HG03432 (cell line): ENCODE measurements at regions not wholly inside any gene's neighbourhood (a gene's known extent, or its start where the extent isn't known, plus 50 kb on each side); places are given as distances from the start of the nearest gene placed in this dataset.

Experiments
- ATAC-seq: cut with Tn5 transposase; IDR thresholded peaks from one replicate; pipeline ENCODE4 v1.9.1; 2021; ENCODE audit warnings: mild to moderate bottlenecking, moderate library complexity; ENCODE audit not compliant: unreplicated experiment

DNA sequence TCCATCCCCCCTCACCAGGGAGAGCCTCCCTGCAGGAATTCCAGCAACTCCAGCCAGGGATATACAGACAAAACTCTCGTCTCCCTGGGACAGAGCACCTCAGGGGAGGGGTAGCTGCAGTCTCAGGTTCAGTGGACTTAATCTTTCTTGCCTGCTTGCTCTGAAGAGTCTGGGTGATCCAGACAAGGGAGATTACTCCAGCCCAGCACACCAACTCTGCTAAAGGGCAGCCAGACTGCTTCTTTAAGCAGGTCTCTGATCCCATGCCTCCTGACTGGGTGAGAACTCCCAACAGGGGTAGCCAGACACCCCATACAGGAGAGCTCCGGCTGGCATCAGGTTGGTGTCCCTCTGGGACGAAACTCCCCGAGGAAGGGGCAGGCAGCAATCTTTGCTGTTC lies 888.7 kb downstream of the RAB28 start:
- ATAC-seq: no peak

DNA sequence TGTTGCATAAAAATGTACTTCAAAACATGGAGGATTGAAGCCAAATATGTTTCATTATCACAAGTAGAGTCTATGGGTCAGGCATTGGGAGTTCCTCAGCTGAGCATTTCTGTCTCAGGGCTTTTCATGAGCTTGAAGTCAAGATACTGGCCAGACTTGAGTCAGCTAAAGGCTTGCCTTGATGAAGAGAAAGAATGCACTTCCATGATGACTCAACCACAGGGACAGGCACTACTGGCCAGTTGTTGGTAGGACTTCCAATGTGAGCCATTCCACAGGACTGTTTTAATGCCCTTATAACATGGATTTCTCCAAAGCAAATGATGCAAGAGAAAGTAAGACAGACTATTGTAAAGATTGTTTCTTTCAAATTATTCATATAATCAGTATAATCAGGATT lies 895.6 kb downstream of the RAB28 start:
- ATAC-seq: no peak

DNA sequence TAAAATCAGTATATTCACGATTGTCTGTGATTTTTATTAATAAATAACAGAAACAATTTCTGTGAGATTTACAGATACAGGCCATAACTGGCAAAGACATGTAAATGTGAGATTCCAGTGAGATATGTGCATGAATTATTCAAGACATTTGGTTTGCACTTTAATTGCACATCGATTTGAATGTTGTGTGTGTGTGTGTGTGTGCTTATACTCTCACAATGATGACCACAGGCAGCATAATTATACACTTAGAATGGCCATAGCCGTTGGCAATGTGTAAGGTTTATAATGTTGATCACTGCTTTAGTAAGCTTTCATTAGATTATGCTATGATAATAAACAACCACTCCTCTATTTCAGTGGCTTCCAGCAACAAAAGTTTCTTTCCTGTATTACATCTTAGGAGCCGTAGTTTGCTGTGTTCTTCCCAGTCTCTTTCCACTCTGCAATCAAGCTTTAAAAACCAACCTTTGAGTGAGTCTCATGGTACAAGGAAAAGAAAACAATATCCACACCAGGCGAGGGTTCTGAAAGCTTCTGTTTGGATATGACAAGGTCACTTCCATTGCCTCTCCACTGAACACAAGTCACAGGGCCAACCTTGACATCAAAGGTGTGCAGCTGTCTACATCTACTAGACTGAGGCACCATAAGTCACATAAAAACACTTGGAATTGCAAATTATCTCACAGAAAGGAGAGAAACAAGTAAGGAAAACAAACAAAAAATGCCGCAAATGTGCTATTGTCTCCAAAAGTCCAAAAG lies 897.7 kb downstream of the RAB28 start:
- ATAC-seq: no peak

DNA sequence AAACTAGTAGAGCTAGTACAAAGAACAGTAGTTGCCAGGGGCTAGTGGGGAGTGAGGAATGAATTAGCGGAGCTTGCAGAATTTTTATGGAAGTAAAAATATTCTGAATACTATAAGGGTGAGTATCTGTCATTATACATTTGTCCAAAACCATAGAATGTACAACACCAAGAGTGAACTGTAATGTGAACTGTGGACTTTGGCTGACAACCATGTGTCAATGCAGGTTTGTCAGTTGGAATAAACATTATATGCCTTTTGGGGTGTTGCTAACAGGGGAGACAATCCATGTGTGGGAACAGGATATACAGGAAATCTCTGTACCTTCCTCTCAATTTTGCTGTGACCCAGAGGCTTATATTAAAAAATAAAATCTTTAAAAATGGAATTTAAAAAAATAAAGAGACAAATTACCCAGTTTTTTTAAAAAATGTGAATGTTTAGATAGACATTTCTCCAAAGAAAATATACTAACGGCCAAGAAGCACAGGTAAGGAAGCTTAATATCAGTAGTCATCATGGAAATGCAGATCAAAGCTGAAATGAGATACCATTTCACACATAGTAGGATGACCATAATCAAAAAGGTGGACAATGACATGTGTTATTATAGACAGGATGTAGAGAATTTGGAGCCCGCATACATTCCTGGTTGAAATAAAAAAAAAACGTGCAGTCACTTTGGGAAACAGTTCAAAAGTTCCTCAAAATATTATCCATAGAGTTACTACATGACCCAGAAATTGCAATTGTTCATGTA lies 899.8 kb downstream of the RAB28 start:
- ATAC-seq: no peak

DNA sequence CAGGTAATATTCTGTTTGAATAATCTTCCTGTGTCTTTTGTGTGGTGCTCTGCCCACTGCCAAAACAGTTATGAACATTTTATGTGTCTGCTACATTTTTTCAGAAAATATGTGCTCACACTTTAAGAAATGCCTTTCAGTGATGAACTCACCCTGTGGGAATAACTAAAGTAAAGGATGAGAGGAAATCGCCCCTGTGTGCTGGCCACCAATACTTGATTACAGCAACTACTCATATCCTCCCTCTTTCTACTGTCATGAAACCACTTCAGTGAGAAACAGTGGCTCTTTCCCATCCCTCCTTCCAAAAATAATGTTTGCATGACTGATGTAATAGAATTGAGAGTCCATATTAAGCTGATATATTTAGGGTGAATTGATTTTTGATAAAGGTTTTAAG lies 900.9 kb downstream of the RAB28 start:
- ATAC-seq: no peak

DNA sequence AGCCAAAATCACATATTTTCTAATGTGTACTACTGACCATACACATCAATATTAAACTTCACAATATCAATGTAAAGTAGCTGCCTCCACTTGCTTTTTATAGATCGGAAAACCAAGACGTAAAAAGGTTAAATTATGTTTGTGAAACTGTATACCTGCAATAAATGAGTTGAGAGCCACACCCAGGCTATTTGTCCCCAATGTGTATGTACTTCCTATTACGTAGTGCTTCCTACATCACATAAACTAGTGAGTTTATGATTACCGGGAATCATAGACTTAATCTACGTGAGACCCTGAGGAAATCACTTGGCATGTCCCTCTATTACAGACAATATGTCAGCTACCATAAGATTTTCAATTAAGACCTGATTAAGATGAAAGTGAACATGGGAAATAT lies 903.4 kb downstream of the RAB28 start:
- ATAC-seq: no peak

DNA sequence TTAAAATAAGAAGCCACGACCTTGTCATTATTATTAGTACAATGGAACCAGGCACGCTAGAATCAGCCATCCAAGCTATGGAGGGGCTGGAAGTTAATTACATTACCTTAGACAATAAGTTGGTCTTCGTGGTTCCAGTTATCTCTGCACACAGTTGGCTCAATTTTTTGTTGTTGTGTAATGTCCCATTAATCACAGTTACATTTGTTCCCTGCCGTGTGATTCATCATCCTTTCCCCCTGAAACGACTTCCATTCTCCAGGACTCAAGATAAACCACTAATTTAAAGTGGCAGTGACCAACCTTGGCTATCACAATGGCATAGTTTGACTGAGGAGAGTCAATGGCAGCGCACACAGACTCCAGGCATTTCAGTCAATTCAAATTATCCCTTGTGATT lies 905.0 kb downstream of the RAB28 start:
- no peak for ATAC-seq

DNA sequence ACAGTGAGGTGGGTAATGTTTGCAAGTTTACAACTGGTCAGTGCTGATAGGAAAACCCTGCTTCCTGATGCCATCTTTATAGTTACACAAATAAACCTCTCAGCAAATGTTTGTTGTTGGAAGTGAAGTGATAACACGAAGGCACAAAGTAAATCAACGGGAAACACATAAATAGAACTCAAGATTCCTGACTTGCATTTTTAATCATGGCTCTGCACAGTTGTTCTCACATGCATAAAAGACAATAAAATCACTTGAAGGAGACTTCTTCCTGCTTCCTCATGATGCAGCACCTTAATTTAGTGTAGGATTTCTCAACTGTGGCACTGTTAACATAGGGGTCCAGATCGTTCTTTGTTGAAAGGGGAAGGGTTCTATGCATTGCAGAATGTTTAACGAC lies 907.7 kb downstream of the RAB28 start:
- ATAC-seq: no peak

DNA sequence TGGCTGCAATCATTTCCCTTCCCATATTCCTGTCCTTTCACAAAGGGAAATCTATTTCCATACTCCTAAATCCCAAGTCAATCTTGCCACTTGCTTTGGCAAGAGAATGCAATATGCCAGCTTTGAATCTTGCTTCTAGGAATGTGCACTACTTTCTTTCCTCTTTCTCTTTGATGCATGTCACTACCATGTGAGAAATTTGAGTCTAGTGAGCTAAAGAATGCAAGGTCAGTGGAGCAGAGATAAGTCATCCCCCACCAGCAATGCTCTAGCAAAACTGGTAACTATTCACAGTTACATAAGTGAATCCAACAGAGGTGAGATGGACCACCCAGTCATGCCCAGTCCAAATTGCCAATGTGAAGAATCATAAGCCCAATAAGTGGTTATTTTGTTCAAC lies 910.4 kb downstream of the RAB28 start:
- ATAC-seq: no peak

DNA sequence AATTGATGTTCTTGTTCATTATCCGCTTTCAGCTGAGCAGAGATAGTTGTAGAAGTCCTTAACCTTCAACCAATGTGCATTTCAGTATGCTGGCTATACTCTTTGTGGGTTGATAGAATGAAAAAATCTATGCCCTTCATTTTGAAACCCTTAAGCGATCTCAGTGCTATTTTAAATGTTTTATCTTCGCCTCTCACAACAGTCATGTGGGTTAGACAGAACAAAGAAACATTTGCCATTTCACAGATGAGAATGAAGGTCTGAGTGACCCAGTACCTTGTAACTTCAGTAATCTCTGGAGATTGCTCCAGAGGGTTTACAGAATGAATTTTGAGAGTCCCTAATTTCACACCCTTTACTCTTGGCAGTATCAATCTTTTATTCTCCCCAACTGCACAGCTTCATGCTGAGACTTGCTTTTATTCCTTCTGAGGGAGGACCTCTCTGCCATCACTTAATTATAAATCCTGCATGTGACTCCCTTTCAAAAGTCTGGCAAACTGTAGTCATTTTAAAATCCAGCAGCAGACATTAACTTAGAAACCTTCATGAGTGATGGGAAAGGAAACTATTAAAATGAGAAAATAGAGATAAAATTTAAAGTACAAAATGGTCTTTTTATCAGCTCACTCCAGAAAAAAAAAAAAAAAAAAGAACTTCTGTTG lies 921.5 kb downstream of the RAB28 start:
- ATAC-seq: no peak

DNA sequence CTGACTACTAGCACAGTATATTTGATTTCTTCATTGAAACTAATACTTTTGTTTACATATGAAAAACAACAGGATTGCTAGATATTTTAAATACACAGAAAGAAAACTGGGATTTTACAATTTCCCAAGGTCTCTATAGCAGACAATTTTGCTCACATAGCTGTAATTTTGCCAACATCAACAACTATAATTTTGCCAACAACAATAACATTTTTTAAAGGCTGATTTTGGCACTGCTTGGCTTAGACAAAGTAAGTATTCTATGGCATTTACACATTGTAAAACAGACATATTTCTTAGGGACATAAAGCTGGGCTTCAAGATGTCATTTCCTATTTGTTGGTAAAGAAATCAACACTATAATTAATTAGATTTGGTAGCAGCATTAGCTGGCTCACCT lies 922.1 kb downstream of the RAB28 start:
- no peak for ATAC-seq

DNA sequence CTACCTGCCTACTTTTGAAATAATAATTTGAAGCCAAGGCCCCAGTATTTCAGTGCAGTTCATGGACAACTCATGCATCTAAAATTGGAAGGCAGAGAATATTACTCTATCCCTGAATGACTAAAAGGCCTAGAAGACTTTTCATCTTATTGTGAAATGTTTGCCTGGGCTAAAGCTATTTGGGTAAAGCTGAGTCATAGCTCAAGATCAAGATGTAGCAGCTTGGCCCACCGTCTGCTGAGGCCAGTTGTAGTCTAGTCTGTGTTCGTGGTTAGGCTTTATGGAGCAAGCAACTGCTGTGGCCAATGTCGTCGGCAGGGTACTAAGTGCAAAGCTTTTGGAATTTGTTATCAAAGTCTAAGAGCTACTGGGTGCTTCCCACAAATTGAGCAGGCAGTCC lies 929.1 kb downstream of the RAB28 start:
- ATAC-seq: no peak

DNA sequence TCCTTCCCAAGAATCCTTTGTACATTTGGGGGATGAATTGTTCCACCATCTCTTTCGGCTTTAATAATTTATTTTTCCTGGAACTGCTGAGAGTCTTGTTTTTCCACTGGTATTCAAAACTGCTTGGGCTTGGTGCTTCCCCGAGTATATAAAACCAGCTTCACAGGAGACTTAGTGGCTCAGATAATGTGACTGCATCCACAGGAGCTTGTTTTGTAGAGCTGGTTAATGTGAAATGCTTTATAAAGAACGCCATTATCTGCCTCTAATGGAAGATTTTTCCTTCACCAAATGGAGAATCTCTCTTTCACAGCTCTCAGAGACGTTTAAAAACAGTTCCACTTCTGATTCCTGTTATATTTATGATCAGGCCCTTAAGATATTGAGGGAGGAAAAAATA lies 935.5 kb downstream of the RAB28 start:
- ATAC-seq: no peak

DNA sequence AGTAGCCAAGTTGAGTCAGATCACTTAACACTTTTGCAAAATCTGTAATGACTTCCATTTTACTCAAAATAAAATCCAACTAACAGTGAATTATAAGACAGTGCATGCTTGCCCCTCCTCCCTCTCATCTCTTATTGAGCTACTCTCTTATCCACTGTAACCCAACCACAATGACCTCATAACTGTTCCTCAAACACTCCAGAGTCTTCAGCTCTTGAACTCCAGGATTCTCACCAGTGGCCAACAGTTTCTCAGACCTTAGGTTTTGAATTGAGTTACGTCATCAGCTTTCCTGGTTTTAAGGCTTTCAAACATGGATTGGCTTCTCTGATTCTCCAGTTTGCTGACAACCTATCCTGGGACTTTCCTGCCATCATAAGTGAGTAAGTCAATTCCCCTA lies 938.3 kb downstream of the RAB28 start:
- ATAC-seq: no peak

DNA sequence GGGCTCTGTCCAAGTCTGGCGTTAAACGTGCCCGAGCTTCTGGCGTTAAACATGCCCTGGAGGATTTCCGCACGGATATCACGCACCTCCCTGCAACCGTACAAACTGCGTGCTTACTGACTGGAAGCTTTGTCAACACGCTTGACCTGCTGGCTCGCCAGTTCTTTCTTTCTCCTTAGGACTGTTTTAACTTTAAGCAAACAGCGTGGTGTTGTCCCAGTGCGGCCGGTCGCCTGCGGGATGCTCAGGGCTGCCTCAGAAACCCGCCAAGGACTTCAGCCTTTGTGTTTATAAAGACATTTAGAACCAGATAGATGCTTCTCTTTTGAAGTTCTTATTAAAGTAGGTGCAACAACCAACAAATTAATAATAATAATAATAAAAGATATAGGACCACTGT lies 946.0 kb downstream of the RAB28 start:
- ATAC-seq: no peak

DNA sequence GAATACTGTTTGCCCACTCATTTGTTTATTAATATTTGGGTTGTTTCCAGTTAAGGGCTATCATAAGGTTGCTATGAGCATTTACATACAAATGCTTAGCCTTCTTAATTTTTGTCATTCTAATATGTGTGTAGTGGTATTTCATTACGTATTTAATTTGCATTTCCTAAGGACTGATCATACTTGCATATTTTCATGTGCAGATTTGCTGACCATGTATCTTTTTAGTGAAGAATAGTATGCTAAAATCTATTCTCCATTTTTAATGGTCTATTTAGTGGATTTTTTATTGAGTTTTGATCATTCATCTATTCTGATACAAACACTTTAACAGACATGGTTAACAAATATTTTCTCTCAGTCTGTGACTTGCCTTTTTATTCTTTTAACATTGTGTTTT lies 949.5 kb downstream of the RAB28 start:
- no peak for ATAC-seq

DNA sequence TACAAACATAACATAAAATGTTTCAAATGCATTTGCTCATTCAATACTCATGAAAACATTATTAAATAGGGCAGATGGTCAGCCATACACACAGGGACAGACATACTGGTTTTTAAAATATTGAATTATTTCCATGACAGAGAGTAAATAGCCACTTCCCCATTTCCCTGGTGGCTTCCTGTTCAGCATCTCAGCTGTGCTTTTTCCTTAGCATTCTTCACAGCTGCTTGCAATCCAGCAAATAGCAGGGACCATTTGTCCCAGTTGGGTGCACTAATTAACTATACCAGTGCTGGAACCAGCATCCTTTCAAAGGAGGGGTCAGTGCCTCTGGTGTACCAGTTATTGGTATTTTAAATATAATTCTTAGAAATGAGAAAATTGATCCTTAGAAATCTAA lies 964.7 kb downstream of the RAB28 start:
- ATAC-seq: no peak

DNA sequence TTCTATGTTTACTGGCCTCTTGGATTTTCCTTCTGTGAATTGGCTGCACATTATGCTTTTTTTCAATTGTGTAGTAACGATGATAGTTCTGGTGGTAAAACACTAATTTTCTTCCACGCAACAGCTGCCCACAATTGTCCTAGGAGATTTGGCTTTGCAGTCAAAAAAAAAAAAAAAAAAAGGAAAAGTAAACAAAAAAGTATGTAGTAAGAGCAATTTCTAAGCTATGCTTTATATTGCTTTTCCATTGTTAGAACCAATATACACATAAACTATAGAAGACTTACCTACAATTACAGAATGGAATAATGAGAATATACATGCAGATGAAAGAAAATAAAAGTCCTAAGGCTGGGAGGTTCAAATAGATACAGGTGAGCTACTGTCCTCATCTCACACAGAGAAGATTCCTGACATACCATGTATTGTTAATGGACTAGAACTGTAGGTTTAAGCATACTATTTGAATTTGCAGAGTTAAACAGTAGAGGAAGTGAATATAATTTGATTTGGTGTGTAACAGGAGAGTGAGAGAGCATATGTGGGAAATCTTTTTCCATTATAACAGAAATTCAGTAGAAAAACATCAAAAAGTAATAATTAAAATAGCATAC lies 976.2 kb downstream of the RAB28 start:
- no peak for ATAC-seq

DNA sequence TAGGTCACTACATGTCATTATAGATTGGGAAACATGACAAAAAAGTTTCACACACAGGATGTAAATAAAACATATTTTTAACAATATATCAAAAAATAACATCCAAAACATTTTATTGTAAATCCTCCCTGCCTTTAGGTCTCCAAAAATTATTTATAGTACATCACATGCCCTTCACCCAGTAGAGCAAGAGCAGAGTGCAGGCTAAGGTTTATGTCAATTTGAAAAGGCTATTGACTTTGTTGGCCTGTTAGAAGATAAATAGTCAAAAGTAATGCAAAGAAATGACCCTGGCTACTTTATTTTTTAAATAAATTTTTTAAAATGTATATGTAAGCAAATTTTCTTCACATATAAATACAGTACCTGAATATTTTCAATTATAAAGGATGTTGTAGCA lies 983.7 kb downstream of the RAB28 start:
- no peak for ATAC-seq

DNA sequence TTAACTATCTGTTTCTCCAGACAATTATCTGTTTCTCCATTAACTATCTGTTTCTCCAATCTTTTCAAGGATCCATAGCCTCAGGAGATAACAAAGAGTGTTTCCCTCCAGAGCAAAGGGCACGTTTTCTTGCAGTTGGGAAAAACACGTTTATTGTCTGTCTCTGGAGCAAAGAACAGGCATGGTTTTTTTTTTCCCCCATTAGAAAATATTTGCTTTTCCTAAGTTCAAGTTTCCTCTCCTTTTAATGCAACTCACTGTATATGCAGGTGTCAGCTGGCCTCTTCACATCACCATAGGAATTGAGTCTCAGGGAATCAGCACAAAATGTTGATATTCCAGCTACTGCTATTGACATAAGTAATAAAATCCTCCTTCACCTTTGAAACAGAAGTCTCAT lies 984.4 kb downstream of the RAB28 start:
- no peak for ATAC-seq

DNA sequence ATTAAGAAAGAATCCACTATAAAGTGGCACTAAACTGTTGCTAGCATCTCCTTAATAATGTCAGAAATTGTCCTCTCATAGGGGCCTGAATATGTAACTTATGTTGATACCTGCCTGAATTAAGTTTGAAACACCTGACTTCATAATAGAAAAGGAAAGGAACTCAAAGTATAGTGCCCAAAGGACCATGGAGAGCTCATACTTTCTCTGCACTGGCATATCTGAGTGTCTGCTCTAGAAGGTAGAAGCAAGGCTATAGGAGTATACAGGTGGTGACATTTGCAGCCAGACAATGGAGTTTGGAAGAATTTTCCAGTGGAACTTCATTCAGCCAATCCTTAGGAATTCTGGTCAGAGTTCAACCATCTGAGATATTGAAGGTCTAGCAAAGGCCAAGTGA lies 988.9 kb downstream of the RAB28 start:
- ATAC-seq: no peak
